Ishikawa (cell line): ENCODE measurements at regions not wholly inside any gene's neighbourhood (a gene's known extent, or its start where the extent isn't known, plus 50 kb on each side); places are given as distances from the start of the nearest gene placed in this dataset.

Experiments
- CEBPB ChIP-seq: IDR thresholded peaks from 2 replicates; pipeline ENCODE4 v1.6.1; 2012
- CREB1 ChIP-seq: IDR thresholded peaks from 2 replicates; pipeline ENCODE4 v1.6.1; 2012; ENCODE audit warnings: low read depth
- EGR1 ChIP-seq: IDR thresholded peaks from 2 replicates; pipeline ENCODE4 v1.6.1; 2012
- EP300 ChIP-seq: IDR thresholded peaks from 2 replicates; pipeline ENCODE4 v1.6.1; 2012; ENCODE audit warnings: borderline replicate concordance
- FOXM1 ChIP-seq: IDR thresholded peaks from 2 replicates; pipeline ENCODE4 v1.6.1; 2012; ENCODE audit warnings: low read depth, borderline replicate concordance
- MAX ChIP-seq: IDR thresholded peaks from 2 replicates; pipeline ENCODE4 v1.6.1; 2012
- NFIC ChIP-seq: IDR thresholded peaks from 2 replicates; pipeline ENCODE4 v1.6.1; 2012
- RAD21 ChIP-seq: IDR thresholded peaks from 2 replicates; pipeline ENCODE4 v1.6.1; 2012; ENCODE audit warnings: low read depth
- REST ChIP-seq: IDR thresholded peaks from 2 replicates; pipeline ENCODE4 v1.6.1; 2012; ENCODE audit warnings: low read depth, mild to moderate bottlenecking
- TAF1 ChIP-seq: IDR thresholded peaks from 2 replicates; pipeline ENCODE4 v1.6.1; 2012; ENCODE audit warnings: low read depth, mild to moderate bottlenecking
- TCF12 ChIP-seq: IDR thresholded peaks from 2 replicates; pipeline ENCODE4 v1.6.1; 2012; ENCODE audit warnings: low read depth
- TEAD4 ChIP-seq: IDR thresholded peaks from 2 replicates; pipeline ENCODE4 v1.6.1; 2012
- USF1 ChIP-seq: IDR thresholded peaks from 2 replicates; pipeline ENCODE4 v1.6.1; 2012
- YY1 ChIP-seq: IDR thresholded peaks from 2 replicates; pipeline ENCODE4 v1.6.1; 2012; ENCODE audit warnings: low read depth
- ZBTB7A ChIP-seq: IDR thresholded peaks from 2 replicates; pipeline ENCODE4 v1.6.1; 2012; ENCODE audit warnings: low read depth

- TF ChIP-seq CEBPB = no peak
- TF ChIP-seq MAX = no peak
- no peak for TF ChIP-seq FOXM1
- no peak for TF ChIP-seq REST
- TF ChIP-seq TAF1 = no peak
- TF ChIP-seq ZBTB7A = no peak
- no peak for TF ChIP-seq EP300
- no peak for TF ChIP-seq TEAD4
- no peak for TF ChIP-seq EGR1
- TF ChIP-seq NFIC = no peak
- no peak for TF ChIP-seq USF1
- TF ChIP-seq CREB1 = no peak
- no peak for TF ChIP-seq TCF12
- no peak for TF ChIP-seq YY1
- no peak for TF ChIP-seq RAD21
Observed at GRCh38 chr6:87767478-87767877, 65.4 kb upstream of the AKIRIN2 start.

- TF ChIP-seq RAD21 = no peak
Observed at GRCh38 chr6:87766211-87766610, 64.2 kb upstream of the AKIRIN2 start.

GRCh38 chr6:87763901-87764300 lies 61.9 kb upstream of the AKIRIN2 start:
- TF ChIP-seq TCF12 (no peak), FOXM1 (no peak), USF1 (no peak), TEAD4 (no peak), TAF1 (no peak), RAD21 (no peak), EP300 (no peak), MAX (no peak), ZBTB7A (no peak), YY1 (no peak), CEBPB (no peak), REST (no peak), CREB1 (no peak), NFIC (no peak), EGR1 (no peak)

- TF ChIP-seq ZBTB7A = no peak
- TF ChIP-seq CEBPB = no peak
- no peak for TF ChIP-seq NFIC
- TF ChIP-seq EGR1 = no peak
- TF ChIP-seq EP300 = no peak
- TF ChIP-seq CREB1 = no peak
- no peak for TF ChIP-seq YY1
- no peak for TF ChIP-seq USF1
- TF ChIP-seq TAF1 = no peak
- no peak for TF ChIP-seq MAX
- TF ChIP-seq FOXM1 = no peak
- no peak for TF ChIP-seq TCF12
- no peak for TF ChIP-seq RAD21
- TF ChIP-seq TEAD4 = no peak
- TF ChIP-seq REST = no peak
Observed at GRCh38 chr6:87763276-87763675, 61.2 kb upstream of the AKIRIN2 start.
